Astrocyte (in vitro differentiated cells and primary cell): ENCODE measurements at regions not wholly inside any gene's neighbourhood (a gene's known extent, or its start where the extent isn't known, plus 50 kb on each side); places are given as distances from the start of the nearest gene placed in this dataset.

Source experiments
- DNase-seq: peaks from one replicate; pipeline ENCODE4 v3.0.0-alpha.2; 2010; ENCODE audit warnings: low read depth
- FAIRE-seq: peaks from 2 replicates; lab custom pipeline; 2011; peaks lifted over from hg19 to GRCh38; lab: Jason Lieb, UNC
- H2AFZ ChIP-seq: 2 replicates; pipeline ENCODE4 v1.6.0; 2012; ENCODE audit warnings: low read depth, low read length, inconsistent platforms
- H3K27ac ChIP-seq: 2 replicates; pipeline ENCODE4 v1.5.1; 2011; ENCODE audit warnings: low read depth, low read length, inconsistent platforms
- H3K27me3 ChIP-seq: 2 replicates; pipeline ENCODE4 v1.6.0; 2011; ENCODE audit warnings: low read length, inconsistent platforms; ENCODE audit not compliant: insufficient read depth
- H3K36me3 ChIP-seq: 2 replicates; pipeline ENCODE4 v1.5.1; 2011; ENCODE audit warnings: low read length, inconsistent platforms; ENCODE audit not compliant: insufficient read depth
- H3K4me1 ChIP-seq: 2 replicates; pipeline ENCODE4 v1.5.1; 2011; ENCODE audit warnings: low read length, inconsistent platforms; ENCODE audit not compliant: insufficient read depth
- H3K4me2 ChIP-seq: 2 replicates; pipeline ENCODE4 v1.6.0; 2012; ENCODE audit warnings: low read length, inconsistent platforms
- H3K4me3 ChIP-seq: 2 replicates; pipeline ENCODE4 v1.5.1; 2011; ENCODE audit warnings: low read depth, mild to moderate bottlenecking, low read length, inconsistent platforms; ENCODE audit not compliant: insufficient read depth
- H3K79me2 ChIP-seq: 2 replicates; pipeline ENCODE4 v1.6.0; 2012; ENCODE audit warnings: mild to moderate bottlenecking, low read length, inconsistent platforms; ENCODE audit not compliant: insufficient read depth
- H3K9ac ChIP-seq: 2 replicates; pipeline ENCODE4 v1.6.0; 2012; ENCODE audit warnings: mild to moderate bottlenecking, low read length, inconsistent platforms
- H3K9me3 ChIP-seq: 2 replicates; pipeline ENCODE4 v1.5.1; 2012; ENCODE audit warnings: low read depth, mild to moderate bottlenecking, low read length, inconsistent platforms; ENCODE audit not compliant: insufficient read depth
- H4K20me1 ChIP-seq: 2 replicates; pipeline ENCODE4 v1.6.0; 2012; ENCODE audit warnings: low read length, inconsistent platforms; ENCODE audit not compliant: insufficient read depth
- H3K27ac Mint-ChIP-seq: one replicate; pipeline ENCODE4 v1.8.0; 2021; ENCODE audit warnings: mild to moderate bottlenecking, mixed read lengths; ENCODE audit not compliant: unreplicated experiment
- H3K27me3 Mint-ChIP-seq: one replicate; pipeline ENCODE4 v1.8.0; 2021; ENCODE audit warnings: low read depth, mixed read lengths; ENCODE audit not compliant: unreplicated experiment
- H3K36me3 Mint-ChIP-seq: one replicate; pipeline ENCODE4 v1.8.0; 2021; ENCODE audit warnings: low read depth, mixed read lengths; ENCODE audit not compliant: unreplicated experiment
- H3K4me1 Mint-ChIP-seq: one replicate; pipeline ENCODE4 v1.8.0; 2021; ENCODE audit warnings: low read depth, mixed read lengths; ENCODE audit not compliant: unreplicated experiment
- H3K4me3 Mint-ChIP-seq: one replicate; pipeline ENCODE4 v1.8.0; 2021; ENCODE audit warnings: mild to moderate bottlenecking, moderate library complexity, mixed read lengths; ENCODE audit not compliant: unreplicated experiment
- H3K9me3 Mint-ChIP-seq: one replicate; pipeline ENCODE4 v1.8.0; 2021; ENCODE audit warnings: mild to moderate bottlenecking, mixed read lengths; ENCODE audit not compliant: unreplicated experiment
- CTCF ChIP-seq: IDR thresholded peaks from 2 replicates; pipeline ENCODE4 v1.5.1; 2011; ENCODE audit warnings: low read depth, mild to moderate bottlenecking, inconsistent platforms, low read length, moderate library complexity; ENCODE audit not compliant: insufficient read depth
- EZH2 ChIP-seq: IDR thresholded peaks from 2 replicates; pipeline ENCODE4 v1.6.1; 2012; ENCODE audit warnings: mild to moderate bottlenecking, low read length, inconsistent platforms; ENCODE audit not compliant: insufficient read depth

GRCh38 chr2:150379166-150379565, 108.3 kb downstream of the RND3 start:
- no peaks in the 10 kb centered on the region for H3K79me2 ChIP-seq
- no peaks in the 10 kb centered on the region for H4K20me1 ChIP-seq
- no peak overlapping the region for H3K9ac ChIP-seq
- H3K27ac Mint-ChIP-seq, result no peak overlapping the region
- no peak for FAIRE-seq
- H3K4me3 ChIP-seq, result no peak overlapping the region
- no peak overlapping the region for H3K27ac ChIP-seq
- H3K9me3 ChIP-seq, result no peaks in the 10 kb centered on the region
- peaks cover 4% of the 10 kb centered on the region for H3K4me1 Mint-ChIP-seq
- no peaks in the 10 kb centered on the region for H3K36me3 Mint-ChIP-seq
- H3K4me2 ChIP-seq, result no peak overlapping the region
- H3K36me3 ChIP-seq, result no peaks in the 10 kb centered on the region
- no peak for DNase-seq
- H3K27me3 Mint-ChIP-seq, result no peaks in the 10 kb centered on the region
- TF ChIP-seq CTCF, result no peak
- TF ChIP-seq EZH2, result no peak
- no peak overlapping the region for H3K4me3 Mint-ChIP-seq
- H3K9me3 Mint-ChIP-seq, result peaks cover 5% of the 10 kb centered on the region
- no peaks in the 10 kb centered on the region for H3K27me3 ChIP-seq
- no peaks in the 10 kb centered on the region for H3K4me1 ChIP-seq
- H2AFZ ChIP-seq, result no peak overlapping the region

- no peaks in the 10 kb centered on the region for H3K27me3 Mint-ChIP-seq
- H3K9me3 Mint-ChIP-seq, result peaks cover 3% of the 10 kb centered on the region
- FAIRE-seq, result no peak
- Histone ChIP-seq H3K27me3 (no peaks in the 10 kb centered on the region), H3K27ac (no peak overlapping the region), H3K9me3 (no peaks in the 10 kb centered on the region), H3K4me2 (no peak overlapping the region), H3K9ac (no peak overlapping the region), H3K4me3 (no peak overlapping the region), H3K79me2 (no peaks in the 10 kb centered on the region), H2AFZ (no peak overlapping the region), H3K36me3 (no peaks in the 10 kb centered on the region), H3K4me1 (no peaks in the 10 kb centered on the region), H4K20me1 (no peaks in the 10 kb centered on the region)
- H3K27ac Mint-ChIP-seq, result no peak overlapping the region
- no peak for DNase-seq
- H3K4me3 Mint-ChIP-seq, result no peak overlapping the region
- no peaks in the 10 kb centered on the region for H3K36me3 Mint-ChIP-seq
- peaks cover 4% of the 10 kb centered on the region for H3K4me1 Mint-ChIP-seq
- no peak for TF ChIP-seq EZH2
- no peak for TF ChIP-seq CTCF
These were observed 108.8 kb downstream of the RND3 start for GRCh38 chr2:150378686-150379085.

- Histone ChIP-seq H3K9ac (no peak overlapping the region), H3K4me1 (no peaks in the 10 kb centered on the region), H3K4me2 (no peak overlapping the region), H3K27ac (no peak overlapping the region), H3K27me3 (no peaks in the 10 kb centered on the region), H2AFZ (no peak overlapping the region), H3K79me2 (no peaks in the 10 kb centered on the region), H3K9me3 (no peaks in the 10 kb centered on the region), H3K36me3 (no peaks in the 10 kb centered on the region), H3K4me3 (no peak overlapping the region), H4K20me1 (no peaks in the 10 kb centered on the region)
- Mint-ChIP-seq H3K9me3 (no peaks in the 10 kb centered on the region), H3K4me3 (no peak overlapping the region), H3K27ac (no peak overlapping the region), H3K4me1 (peaks cover 4% of the 10 kb centered on the region), H3K36me3 (no peaks in the 10 kb centered on the region), H3K27me3 (no peaks in the 10 kb centered on the region)
- DNase-seq (peak; percentile 66), FAIRE-seq (no peak)
- TF ChIP-seq EZH2 (no peak), CTCF (no peak)
These were observed 110.7 kb downstream of the RND3 start for GRCh38 chr2:150376553-150377335.
